ENCODE measurements at regions not wholly inside any gene's neighbourhood (a gene's known extent, or its start where the extent isn't known, plus 50 kb on each side); places are given as distances from the start of the nearest gene placed in this dataset.

DNA sequence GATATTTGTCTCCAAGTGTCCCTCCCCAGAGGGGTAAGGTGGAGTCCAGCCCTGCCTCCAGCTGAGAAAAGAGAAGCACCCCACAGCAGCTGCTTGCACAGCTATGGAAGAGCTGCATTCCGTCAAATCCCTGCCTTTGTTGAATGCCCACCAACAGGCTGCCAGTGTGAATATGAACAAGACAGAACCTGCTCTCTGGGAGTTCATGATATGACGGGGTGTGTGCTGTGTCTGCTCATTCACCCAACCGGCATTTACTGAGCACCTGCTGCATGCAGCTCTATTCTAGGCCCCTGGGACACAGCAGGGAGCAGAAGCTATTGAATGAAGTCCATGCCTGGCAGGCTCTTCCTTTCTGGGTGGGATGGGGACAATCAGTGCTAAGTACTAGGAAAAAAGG, 238.8 kb downstream of the GADD45G start:
- no peaks in the 10 kb centered on the region for H3K4me1 Mint-ChIP-seq
- ATAC-seq (ENCODE audit: low read depth), result no peak
- no peaks in the 10 kb centered on the region for H3K36me3 Mint-ChIP-seq (ENCODE audit: low read depth)
- no peak overlapping the region for H3K4me3 Mint-ChIP-seq
- ChIA-PET CTCF (no interaction called here), POLR2A (no interaction called here)
- TF ChIP-seq, protein P1, sequence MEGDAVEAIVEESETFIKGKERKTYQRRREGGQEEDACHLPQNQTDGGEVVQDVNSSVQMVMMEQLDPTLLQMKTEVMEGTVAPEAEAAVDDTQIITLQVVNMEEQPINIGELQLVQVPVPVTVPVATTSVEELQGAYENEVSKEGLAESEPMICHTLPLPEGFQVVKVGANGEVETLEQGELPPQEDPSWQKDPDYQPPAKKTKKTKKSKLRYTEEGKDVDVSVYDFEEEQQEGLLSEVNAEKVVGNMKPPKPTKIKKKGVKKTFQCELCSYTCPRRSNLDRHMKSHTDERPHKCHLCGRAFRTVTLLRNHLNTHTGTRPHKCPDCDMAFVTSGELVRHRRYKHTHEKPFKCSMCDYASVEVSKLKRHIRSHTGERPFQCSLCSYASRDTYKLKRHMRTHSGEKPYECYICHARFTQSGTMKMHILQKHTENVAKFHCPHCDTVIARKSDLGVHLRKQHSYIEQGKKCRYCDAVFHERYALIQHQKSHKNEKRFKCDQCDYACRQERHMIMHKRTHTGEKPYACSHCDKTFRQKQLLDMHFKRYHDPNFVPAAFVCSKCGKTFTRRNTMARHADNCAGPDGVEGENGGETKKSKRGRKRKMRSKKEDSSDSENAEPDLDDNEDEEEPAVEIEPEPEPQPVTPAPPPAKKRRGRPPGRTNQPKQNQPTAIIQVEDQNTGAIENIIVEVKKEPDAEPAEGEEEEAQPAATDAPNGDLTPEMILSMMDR (IDR thresholded peaks at IDR 0.05), result no peak
- intact Hi-C loops (cut with micrococcal nuclease), result no loop called here
- no peaks in the 10 kb centered on the region for H3K27me3 Mint-ChIP-seq
- no peak for DNase-seq
- H3K9me3 Mint-ChIP-seq, result no peaks in the 10 kb centered on the region
- H3K27ac Mint-ChIP-seq, result no peak overlapping the region

DNA sequence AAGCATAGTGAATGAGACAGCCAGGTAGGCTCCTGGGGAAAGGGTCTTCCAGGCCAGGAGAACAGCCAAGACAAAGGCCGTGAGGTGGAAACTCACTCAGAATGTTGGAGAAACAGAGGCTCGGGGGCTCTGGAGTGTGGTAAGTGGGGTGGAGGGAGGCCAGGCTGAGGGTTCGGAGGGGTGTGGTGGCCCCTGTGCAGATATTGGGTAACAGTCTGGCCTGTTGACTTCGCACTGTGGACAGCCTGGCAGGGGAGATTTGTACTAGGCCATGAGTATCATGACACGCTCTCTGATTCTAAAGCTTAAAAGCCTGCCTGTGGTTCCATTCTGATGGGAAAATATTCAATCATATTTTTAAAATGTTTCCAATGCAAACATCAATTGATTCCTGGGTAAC, 239.3 kb downstream of the GADD45G start:
- Mint-ChIP-seq H3K27me3 (no peaks in the 10 kb centered on the region), H3K9me3 (no peaks in the 10 kb centered on the region), H3K36me3 (ENCODE audit: low read depth) (no peaks in the 10 kb centered on the region), H3K27ac (no peak overlapping the region), H3K4me1 (no peaks in the 10 kb centered on the region), H3K4me3 (no peak overlapping the region)
- TF ChIP-seq, protein P1 (IDR thresholded peaks at IDR 0.05), result no peak
- ATAC-seq (ENCODE audit: low read depth) (no peak), DNase-seq (no peak)
- intact Hi-C loops (cut with micrococcal nuclease), result no loop called here
- ChIA-PET CTCF (no interaction called here), POLR2A (no interaction called here)

GRCh38 chr9:89844535-89844934, 239.7 kb downstream of the GADD45G start:
- Mint-ChIP-seq H3K9me3 (no peaks in the 10 kb centered on the region), H3K27me3 (no peaks in the 10 kb centered on the region), H3K4me3 (no peak overlapping the region), H3K36me3 (ENCODE audit: low read depth) (no peaks in the 10 kb centered on the region), H3K4me1 (no peaks in the 10 kb centered on the region), H3K27ac (no peak overlapping the region)
- TF ChIP-seq, protein P1 (IDR thresholded peaks at IDR 0.05), result no peak
- POLR2A ChIA-PET, result no interaction called here
- intact Hi-C loops (cut with micrococcal nuclease), result no loop called here
- ATAC-seq (ENCODE audit: low read depth) (no peak), DNase-seq (no peak)
- CTCF ChIA-PET, result no interaction called here

- CTCF ChIA-PET, result no interaction called here
- Mint-ChIP-seq H3K4me3 (no peak overlapping the region), H3K9me3 (no peaks in the 10 kb centered on the region), H3K4me1 (no peaks in the 10 kb centered on the region), H3K27ac (no peak overlapping the region), H3K36me3 (ENCODE audit: low read depth) (no peaks in the 10 kb centered on the region), H3K27me3 (no peaks in the 10 kb centered on the region)
- POLR2A ChIA-PET, result no interaction called here
- ATAC-seq (ENCODE audit: low read depth) (no peak), DNase-seq (no peak)
- TF ChIP-seq, protein P1 (IDR thresholded peaks at IDR 0.05), result no peak
- intact Hi-C loops (cut with micrococcal nuclease), result no loop called here
These were observed 240.5 kb downstream of the GADD45G start for GRCh38 chr9:89845321-89845720.

- no peaks in the 10 kb centered on the region for H3K9me3 Mint-ChIP-seq
- no peaks in the 10 kb centered on the region for H3K36me3 Mint-ChIP-seq (ENCODE audit: low read depth)
- ChIA-PET POLR2A (no interaction called here), CTCF (no interaction called here)
- no peak overlapping the region for H3K27ac Mint-ChIP-seq
- H3K4me3 Mint-ChIP-seq, result no peak overlapping the region
- TF ChIP-seq, protein P1 (IDR thresholded peaks at IDR 0.05), result no peak
- ATAC-seq (ENCODE audit: low read depth) (no peak), DNase-seq (no peak)
- intact Hi-C loops (cut with micrococcal nuclease), result no loop called here
- no peaks in the 10 kb centered on the region for H3K27me3 Mint-ChIP-seq
- no peaks in the 10 kb centered on the region for H3K4me1 Mint-ChIP-seq
These were observed 241.1 kb downstream of the GADD45G start for GRCh38 chr9:89845862-89846261.

Measured in activated B cell treated with CpG ODN at 0.5 μM for 24 hours (primary cell).